PFSK-1 (cell line): ENCODE measurements at regions not wholly inside any gene's neighbourhood (a gene's known extent, or its start where the extent isn't known, plus 50 kb on each side); places are given as distances from the start of the nearest gene placed in this dataset.

ENCODE experiments used
- FOXP2 ChIP-seq: optimal IDR thresholded peaks from 2 replicates; pipeline ENCODE3; 2011; ENCODE audit warnings: borderline replicate concordance, control low read depth, inconsistent platforms; ENCODE audit not compliant: insufficient read depth; ENCODE audit errors: extremely low read length, extremely low read depth
- POLR2AphosphoS5 ChIP-seq: IDR thresholded peaks from 2 replicates; pipeline ENCODE4 v1.6.1; 2012; ENCODE audit warnings: low read depth, mild to moderate bottlenecking, control low read depth, low read length, moderate library complexity
- REST ChIP-seq, 2 experiments: IDR thresholded peaks; 2 replicates each; pipeline versions ENCODE4 v1.6.1 to v1.8.0; 2011 to 2012; ENCODE audit warnings: low read depth in 2 of 2, low read length in 2 of 2, control low read depth in 1 of 2, inconsistent platforms in 1 of 2, mild to moderate bottlenecking in 1 of 2, moderate library complexity in 1 of 2; ENCODE audit not compliant: insufficient read depth in 1 of 2
- SIN3A ChIP-seq: IDR thresholded peaks from 2 replicates; pipeline ENCODE4 v1.6.1; 2012; ENCODE audit warnings: mild to moderate bottlenecking, low read length, moderate library complexity, borderline replicate concordance; ENCODE audit not compliant: insufficient read depth
- TAF1 ChIP-seq: IDR thresholded peaks from 2 replicates; pipeline ENCODE4 v1.6.1; 2012; ENCODE audit warnings: low read length, control low read depth, borderline replicate concordance; ENCODE audit not compliant: insufficient read depth

DNA sequence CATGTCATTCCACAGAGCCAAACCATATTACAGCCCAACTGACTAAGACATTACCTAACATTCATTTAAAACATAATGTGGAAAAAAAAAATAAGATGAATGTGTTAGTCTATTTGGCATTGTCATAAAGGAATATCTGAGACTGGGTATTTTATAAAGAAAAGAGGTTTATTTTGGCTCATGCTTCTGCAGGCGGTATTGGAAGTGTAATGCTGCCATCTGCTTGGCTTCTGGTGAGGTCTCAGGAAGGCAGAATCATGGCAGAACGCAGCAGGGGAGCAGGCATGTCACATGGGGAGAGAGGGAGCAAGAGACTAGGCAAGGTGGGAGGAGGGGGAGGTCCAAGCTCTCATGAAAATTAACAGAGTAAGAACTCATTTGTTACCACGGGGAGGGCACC lies 504.8 kb upstream of the LRATD1 start:
- TF ChIP-seq TAF1 (no peak), SIN3A (no peak), POLR2AphosphoS5 (no peak), FOXP2 (no peak), REST (IDR thresholded peaks at IDR 0.05; ENCODE audit: insufficient read depth in 1 of 2, low read depth in 2 of 2, low read length in 2 of 2) (no peak)

GRCh38 chr2:14132386-14132785 lies 500.1 kb upstream of the LRATD1 start:
- no peak for TF ChIP-seq TAF1
- TF ChIP-seq REST (IDR thresholded peaks at IDR 0.05; ENCODE audit: insufficient read depth in 1 of 2, low read depth in 2 of 2, low read length in 2 of 2) = no peak
- no peak for TF ChIP-seq POLR2AphosphoS5
- no peak for TF ChIP-seq FOXP2
- TF ChIP-seq SIN3A = no peak

DNA sequence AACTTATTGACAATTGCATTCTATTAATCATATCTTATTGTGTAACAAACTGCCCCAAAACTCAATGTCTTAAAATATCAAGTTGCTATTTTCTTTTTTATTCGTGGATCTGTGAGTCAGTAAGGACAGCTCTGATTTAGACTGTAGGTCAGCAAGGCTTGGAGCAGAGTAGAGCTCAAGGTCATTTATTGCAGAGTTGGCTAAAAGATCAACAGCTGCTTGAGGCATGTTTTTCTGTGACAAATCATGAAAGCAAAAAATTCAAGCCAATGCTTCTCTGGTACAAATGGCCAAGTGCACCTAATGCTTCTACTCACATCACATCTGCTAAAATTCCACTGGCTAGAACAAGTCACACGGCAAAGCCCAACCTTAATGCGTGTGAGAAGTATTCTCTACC lies 497.7 kb upstream of the LRATD1 start:
- TF ChIP-seq REST (IDR thresholded peaks at IDR 0.05; ENCODE audit: insufficient read depth in 1 of 2, low read depth in 2 of 2, low read length in 2 of 2) (no peak), TAF1 (no peak), FOXP2 (no peak), POLR2AphosphoS5 (no peak), SIN3A (no peak)

DNA sequence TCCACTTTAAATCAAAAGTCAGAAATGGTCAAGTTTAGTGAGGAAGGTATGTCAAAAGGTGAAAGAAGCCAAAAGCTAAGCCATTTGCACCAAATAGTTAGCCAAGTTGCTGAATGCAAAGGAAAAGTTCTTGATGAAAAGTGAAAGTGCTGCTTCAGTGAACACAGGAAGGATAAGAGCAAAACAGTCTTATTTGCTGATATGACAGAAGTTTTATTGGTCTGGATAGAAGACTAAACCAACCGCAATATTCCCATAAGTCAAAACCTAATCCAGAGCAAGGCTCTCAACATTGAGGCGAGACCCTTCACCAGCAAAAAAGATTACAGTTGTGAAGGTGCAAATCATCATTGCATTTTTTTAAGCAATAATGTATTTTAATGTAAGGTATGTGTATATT lies 496.5 kb upstream of the LRATD1 start:
- TF ChIP-seq REST (IDR thresholded peaks at IDR 0.05; ENCODE audit: insufficient read depth in 1 of 2, low read depth in 2 of 2, low read length in 2 of 2) = no peak
- no peak for TF ChIP-seq SIN3A

DNA sequence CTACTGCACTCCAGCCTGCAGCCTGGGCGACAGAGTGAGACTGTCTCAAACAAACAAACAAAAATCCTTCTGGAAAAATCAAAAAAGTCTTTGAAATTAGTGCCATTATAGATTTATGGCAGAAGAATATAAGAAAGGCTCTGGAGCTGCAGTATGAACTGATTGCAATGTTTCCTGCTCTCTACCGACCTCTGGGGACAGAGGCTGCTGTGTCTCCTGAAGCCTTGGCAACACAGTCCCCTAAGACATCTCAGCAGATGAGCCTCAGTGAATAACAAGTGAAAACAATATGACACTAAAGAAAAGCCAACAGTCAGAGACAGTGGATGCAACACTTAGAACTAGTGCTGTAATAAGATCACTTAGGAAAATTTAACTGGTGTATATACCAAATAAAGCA lies 494.9 kb upstream of the LRATD1 start:
- TF ChIP-seq SIN3A (no peak), REST (IDR thresholded peaks at IDR 0.05; ENCODE audit: insufficient read depth in 1 of 2, low read depth in 2 of 2, low read length in 2 of 2) (no peak), FOXP2 (no peak), POLR2AphosphoS5 (no peak), TAF1 (no peak)
